Hematopoietic multipotent progenitor cell treated with erythropoietin and hydrocortisone succinate and interleukin-3 and kit ligand, for 15 days (in vitro differentiated cells): ENCODE measurements at regions not wholly inside any gene's neighbourhood (a gene's known extent, or its start where the extent isn't known, plus 50 kb on each side); places are given as distances from the start of the nearest gene placed in this dataset.
A peak's percentile ranks its signal among the peaks of the same experiment; 100 is the strongest.

ENCODE experiments used
- DNase-seq: peaks from one replicate; pipeline ENCODE4 v3.0.0-alpha.2; 2015; ENCODE audit warnings: low spot score

- DNase-seq = peak; percentile 71
Observed at GRCh38 chrX:2608638-2609430, 82.3 kb upstream of the CD99 start.

DNA sequence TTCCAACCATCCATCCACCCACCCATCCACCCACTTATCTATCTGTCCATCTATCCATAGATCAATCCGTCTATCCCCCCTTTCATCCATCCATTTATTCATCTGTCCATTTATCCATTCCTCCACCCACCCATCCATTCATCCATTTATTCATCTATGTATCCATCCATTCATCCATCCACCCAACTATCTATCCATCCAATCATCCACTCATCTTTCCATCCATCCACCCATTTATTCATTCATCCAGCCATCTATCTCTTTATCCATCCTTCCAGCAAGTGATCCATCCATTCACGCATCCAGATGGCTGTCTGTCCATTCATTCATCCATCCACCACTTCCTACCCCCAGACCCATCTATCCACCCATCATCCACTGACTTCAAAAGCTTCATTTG is 84.0 kb upstream of the CD99 start:
- no peak for DNase-seq

DNA sequence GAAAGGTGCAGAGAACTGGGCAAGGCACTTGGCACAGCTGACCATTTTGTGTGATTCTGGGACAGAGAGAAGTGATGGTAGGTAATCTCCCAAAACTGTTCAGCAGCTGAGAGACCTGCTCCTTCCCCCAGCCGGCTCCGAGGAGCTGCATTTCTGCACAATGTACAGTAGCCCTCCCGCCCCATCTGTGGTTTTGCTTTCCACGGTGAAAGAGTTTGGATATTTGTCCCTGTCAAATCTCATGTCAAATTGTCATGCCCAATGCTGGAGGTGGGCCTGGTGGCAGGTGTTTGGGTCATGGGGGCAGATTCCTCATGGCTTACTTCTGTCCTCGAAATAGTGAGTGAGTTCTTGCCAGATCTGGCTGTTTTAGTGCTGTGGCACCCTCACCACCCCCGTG is 90.5 kb upstream of the CD99 start:
- no peak for DNase-seq

DNA sequence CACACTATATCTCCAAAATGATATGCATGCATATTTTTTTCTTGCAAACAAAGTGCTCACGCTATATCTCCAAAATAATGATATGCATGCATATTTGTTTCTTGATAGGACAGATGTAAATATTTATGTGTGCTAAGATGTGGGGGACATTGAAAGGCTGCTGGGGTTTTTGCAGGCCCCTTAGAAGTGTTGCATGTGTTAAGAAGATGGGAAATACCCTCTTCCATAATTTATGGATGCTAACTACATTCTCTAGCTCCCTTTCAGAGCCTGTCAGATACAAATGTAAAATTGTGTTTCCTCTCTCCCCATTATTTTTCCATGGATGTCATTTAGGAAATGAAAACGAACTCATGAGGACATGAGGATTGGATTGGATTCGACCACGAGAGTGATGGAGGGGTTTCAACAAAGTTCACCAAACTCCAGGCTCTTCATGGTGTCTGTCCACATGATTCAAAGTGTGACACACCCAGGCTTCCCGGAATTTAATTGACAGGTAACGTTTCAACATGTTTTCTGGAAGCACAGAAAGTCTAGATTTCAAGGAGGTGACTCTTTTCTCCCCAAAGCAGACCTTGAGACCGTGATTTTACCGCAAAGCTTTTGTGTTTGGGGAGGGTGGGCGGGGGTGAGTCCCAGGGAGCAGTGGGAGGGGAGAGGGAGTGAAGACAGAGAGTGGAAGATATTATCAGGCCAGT is 94.4 kb upstream of the CD99 start:
- DNase-seq = no peak

DNA sequence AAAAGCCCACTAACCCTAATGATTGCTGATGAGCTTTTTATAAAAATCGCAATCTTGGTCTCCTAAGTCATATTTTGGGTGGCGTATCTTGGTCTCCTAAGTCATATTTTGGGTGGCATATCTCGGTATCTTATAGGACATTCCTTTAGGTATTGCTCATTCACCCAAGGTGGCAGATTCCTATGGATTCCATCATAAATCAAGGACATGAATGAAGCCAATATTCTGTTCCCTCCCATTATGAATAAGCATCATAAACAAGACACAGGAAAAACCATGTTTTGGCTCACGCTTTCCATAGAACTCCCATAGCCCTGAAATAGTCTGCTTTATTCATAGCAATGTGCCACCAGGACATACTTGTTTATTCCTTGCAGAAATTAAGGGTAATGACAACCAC is 95.0 kb upstream of the CD99 start:
- no peak for DNase-seq

DNA sequence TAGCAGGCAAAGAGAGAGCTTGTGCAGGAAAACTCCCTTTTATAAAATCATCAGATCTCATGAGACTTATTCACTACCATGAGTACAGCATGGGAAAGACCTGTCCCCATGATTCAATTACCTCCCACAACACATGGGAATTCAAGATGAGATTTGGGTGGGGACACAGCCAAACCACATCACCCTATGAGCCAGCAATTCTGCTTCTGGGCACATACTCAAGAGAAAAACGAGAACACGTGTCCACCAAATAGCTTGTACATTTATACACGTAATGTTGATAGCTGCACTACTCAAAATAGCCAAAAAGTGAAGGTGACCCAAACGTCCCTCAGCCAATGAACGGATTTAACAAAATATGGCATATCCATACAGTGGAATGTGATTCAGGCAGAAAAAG is 94.5 kb upstream of the DHRSX start:
- no peak for DNase-seq

DNA sequence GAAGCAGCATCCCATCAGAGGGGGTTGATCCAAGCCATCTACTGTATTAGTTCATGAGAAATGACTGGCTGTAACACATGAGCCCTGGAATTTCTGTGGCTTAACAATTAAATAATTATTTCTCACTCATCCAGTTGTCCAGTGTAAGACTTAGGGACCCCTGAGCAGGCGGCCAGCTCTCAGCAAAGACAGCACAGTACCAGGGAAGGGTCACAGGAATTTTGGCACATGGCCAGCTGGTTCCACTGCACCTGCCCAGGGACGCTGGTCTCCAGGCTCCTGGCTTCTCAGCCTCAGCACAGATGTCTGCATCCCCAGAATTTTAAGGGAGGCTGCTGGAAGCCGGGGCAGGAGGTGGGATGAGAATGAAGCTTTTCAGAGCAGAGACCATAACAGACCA is 93.7 kb upstream of the DHRSX start:
- DNase-seq = no peak

- no peak for DNase-seq
Observed at GRCh38 chrX:2592279-2592678, 91.5 kb upstream of the DHRSX start.

DNA sequence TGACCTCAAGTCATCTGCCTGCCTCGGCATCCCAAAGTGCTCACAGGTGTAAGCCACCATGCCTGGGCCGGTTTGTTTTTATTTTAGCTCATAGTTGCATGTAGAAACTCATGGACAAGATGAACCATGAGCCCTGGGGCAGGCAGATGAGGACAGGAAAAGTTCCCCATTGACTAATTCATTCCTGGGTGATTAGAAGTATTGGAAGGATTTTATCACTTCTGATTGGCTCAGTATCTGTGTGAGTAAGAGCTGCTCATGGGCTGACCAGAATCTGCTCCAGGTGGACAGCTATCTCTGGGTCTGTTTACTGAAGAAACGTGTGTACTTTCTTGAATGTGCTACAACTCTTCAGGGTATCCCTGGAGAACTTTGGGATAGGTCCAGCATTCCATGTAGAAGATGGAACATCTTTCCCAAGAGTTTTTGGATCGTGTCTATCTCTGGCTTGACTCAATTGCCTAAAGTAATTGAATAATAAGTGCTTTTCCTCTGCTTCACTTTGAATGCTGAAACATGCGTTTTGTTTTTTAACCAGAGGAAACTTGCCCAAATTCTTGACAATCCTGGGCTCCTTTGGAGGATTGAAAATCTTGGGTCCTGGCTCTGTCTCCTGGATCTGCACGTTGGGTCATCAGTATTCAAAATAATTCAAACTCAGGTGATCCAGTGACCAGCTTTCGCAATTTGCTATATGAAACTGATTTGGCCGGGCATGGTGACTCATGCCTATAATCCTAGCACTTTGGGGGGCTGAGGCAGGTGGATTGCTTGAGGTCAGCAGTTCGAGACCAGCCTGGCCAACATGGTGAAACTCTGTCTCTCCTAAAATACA is 88.6 kb upstream of the DHRSX start:
- DNase-seq = no peak

DNA sequence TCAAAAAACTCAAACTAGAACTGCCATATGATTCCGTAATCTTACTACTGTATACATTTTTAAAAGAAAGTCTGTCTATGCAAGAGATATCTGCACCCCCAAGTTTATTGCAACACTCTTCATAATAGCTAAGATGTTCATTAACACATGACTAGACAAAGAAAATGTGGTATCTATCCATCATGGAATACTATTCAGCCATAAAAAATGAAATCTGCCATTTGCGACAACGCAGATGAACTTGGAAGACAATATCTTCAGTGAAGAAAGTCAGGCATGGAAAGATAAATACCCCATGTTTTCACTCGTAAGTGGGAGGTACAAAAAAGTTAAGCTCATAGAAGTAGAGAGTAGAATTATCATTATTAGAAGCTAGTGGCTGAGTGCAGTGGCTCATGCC is 87.3 kb upstream of the DHRSX start:
- no peak for DNase-seq

DNA sequence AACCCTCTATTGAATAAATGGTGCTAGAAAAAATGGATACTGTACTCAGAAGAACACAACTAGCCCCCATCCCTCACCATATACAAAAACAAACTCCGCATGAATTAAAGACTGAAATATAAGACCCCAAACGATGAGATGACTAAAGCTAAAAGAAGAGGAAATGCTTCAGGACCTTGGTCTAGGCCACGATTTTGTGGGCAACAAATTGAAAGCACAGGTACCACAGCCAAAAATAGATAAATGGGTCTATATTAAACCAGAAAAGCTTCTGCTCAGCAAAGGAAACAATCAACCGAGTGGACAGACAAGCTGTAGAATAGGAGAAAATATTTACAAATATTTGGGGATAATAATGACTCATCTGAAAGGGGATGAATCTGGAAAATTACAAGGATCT is 86.4 kb upstream of the DHRSX start:
- DNase-seq = no peak

GRCh38 chrX:2585158-2585470 is 84.3 kb upstream of the DHRSX start:
- no peak for DNase-seq

GRCh38 chrX:2584251-2585157 is 83.7 kb upstream of the DHRSX start:
- no peak for DNase-seq

DNA sequence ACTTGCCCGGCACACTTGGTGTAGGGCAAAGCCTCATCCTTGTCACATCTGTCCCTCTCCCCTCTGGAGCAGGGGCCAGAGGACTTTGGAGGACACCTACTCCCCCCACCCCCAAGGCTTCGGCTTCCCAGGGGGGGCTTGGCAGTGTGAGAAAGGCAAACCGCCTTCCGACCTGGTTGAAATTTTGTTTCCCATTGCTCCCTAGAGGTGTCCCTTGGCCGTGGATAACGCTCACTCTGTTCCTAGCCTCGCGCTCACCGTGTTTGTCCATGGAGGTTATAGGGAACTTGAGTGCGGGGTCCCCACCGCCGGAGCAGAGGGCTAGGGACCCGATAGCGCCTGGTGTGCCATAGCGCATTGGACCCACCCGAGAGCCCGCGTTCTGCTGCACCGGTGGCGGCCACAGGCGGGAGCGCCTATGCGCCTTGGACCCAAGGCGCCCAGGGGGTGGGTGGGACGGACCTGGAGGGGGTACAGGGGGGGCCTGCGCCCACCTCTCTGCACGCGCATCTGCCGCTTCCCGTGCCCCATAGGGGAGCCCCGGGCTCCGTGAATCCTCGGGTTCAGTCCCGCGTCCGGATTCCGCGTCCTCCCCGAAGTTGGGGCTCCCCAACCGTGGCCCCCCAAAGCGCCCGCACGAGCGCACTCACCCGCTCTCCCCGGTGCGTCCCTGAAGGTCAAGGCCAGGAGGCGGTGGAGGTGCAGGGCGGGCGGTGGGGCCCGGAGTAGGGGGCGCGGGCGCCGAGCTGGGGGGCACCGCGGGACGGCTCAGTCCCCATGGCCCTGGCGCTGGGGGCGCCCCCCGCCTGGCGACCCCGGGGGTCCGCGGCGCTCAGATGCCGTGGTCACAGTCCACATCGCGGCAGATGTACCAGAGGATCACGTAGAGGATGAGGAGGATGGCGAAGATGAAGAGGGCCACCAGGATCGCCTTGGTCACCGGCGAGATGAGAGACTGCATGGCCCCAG is 82.7 kb upstream of the DHRSX start:
- no peak for DNase-seq

GRCh38 chrX:2582667-2583066 is 81.9 kb upstream of the DHRSX start:
- no peak for DNase-seq

GRCh38 chrX:2581296-2581695 is 80.5 kb upstream of the DHRSX start:
- no peak for DNase-seq

DNA sequence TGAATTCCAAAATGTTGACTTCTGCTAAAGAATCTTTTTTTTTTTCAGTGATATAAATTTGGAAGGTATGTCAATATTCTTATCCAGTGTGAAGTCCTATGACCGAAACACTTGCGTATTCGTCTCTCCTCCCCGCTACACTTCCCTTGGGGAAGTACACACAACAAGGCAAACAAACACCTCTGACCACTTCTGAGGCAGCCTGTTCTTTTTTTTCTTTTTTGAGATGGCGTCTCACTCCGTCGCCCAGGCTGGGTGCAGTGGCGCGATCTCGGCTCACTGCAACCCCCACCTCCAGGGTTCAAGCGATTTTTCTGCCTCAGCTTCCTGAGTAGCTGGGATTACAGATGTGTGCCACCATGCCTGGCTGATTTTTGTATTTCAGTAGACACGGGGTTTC is 78.1 kb upstream of the DHRSX start:
- DNase-seq = no peak

DNA sequence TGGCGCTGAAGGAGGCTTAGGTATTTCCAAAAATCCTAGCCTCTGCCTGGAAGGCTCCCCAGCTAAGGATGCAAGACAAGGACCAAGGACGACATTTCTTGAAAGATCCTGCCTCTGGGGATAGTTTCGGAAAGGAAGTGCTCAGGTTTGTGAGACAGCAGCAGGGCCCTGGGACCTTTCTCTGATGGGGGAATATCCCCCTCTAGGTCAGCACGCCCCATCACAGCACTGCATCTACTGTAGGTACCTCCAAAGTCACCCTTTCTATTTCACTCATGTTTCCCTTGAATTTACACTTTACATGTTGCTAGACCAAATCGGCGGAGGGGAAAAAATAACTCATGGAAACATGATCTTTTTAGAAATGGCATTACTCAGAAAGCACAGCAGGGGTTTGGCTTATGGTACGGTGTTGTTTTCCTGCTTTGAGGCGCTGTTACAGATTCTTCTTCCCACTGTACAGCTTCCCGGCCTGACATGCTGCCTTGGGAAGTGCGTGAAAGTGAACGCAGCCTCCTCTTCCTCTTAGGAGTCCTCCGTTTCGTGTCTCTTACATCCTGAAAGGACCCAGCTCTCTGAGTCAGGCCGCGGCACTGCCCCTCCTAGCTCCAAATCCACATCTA is 77.2 kb upstream of the DHRSX start:
- no peak for DNase-seq

DNA sequence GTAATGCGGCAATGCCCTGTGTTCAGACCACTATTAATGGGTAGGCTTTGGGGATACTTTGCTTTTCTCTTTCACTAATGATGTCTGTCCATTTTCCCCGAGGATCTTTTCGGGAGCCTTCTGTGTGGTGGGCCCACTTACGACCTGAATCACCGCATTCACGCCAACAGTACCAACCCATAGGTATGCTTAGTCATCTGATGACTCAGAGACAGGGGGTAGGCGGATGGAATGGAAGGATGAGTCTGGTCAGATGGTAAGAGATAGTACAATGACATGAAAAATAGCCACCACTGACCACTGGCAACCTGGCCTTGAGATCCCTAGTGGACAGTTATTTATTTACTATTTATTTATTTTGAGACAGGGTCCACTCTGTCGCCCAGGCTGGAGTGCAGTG is 76.0 kb upstream of the DHRSX start:
- no peak for DNase-seq

DNA sequence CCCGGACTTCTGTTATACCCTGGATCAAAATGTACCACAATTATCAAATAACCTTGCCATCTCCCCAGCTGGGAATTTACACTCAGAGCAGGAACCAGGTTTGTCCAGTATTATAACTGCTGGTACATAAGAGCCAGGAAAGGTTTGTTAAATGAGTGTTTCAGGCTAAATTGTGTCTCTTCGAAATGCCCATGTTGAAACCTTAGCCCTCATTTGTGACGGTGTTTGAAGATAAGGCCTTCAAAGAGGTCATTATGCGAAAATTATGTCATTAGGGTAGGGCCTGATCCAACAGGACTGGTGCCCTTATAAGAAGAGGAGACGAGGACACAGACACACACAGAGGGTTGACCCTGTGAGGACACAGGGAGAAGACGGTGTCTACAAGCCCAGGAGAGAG is 73.5 kb upstream of the DHRSX start:
- DNase-seq = no peak
